SK-N-DZ (cell line): ENCODE measurements at regions not wholly inside any gene's neighbourhood (a gene's known extent, or its start where the extent isn't known, plus 50 kb on each side); places are given as distances from the start of the nearest gene placed in this dataset.

Source experiments
- DNase-seq: peaks from one replicate; pipeline ENCODE4 v3.0.0-alpha.2; 2015; ENCODE audit warnings: low spot score

GRCh38 chr3:147582642-147583041, 173.5 kb downstream of the ZIC1 start:
- DNase-seq: no peak

- DNase-seq: no peak
Measured at GRCh38 chr3:147589016-147589415, 179.9 kb downstream of the ZIC1 start.

- DNase-seq: no peak
Measured at GRCh38 chr3:147604136-147604535, 195.0 kb downstream of the ZIC1 start.

- peak; percentile 7 for DNase-seq
Measured at GRCh38 chr3:147613725-147614124, 204.6 kb downstream of the ZIC1 start.

- no peak for DNase-seq
Measured at GRCh38 chr3:147614210-147614609, 205.0 kb downstream of the ZIC1 start.

- no peak for DNase-seq
Measured at GRCh38 chr3:147615035-147615434, 205.9 kb downstream of the ZIC1 start.

GRCh38 chr3:147616998-147617619, 207.9 kb downstream of the ZIC1 start:
- DNase-seq: peak; percentile 16

GRCh38 chr3:147618691-147619090, 209.5 kb downstream of the ZIC1 start:
- no peak for DNase-seq

- DNase-seq: no peak
Measured at GRCh38 chr3:147619921-147620560, 210.9 kb downstream of the ZIC1 start.

- DNase-seq: no peak
Measured at GRCh38 chr3:147620906-147621305, 211.7 kb downstream of the ZIC1 start.

- DNase-seq: no peak
Measured at GRCh38 chr3:147630921-147631415, 221.8 kb downstream of the ZIC1 start.

GRCh38 chr3:147640781-147641180, 231.6 kb downstream of the ZIC1 start:
- DNase-seq: no peak

- no peak for DNase-seq
Measured at GRCh38 chr3:147645761-147646160, 236.6 kb downstream of the ZIC1 start.

GRCh38 chr3:147649475-147649874, 240.3 kb downstream of the ZIC1 start:
- no peak for DNase-seq

- DNase-seq: peak; percentile 23
Measured at GRCh38 chr3:147651107-147651778, 242.1 kb downstream of the ZIC1 start.

GRCh38 chr3:147652651-147653366, 243.6 kb downstream of the ZIC1 start:
- no peak for DNase-seq

GRCh38 chr3:147653367-147653923, 244.3 kb downstream of the ZIC1 start:
- no peak for DNase-seq

- DNase-seq: no peak
Measured at GRCh38 chr3:147654827-147655226, 245.7 kb downstream of the ZIC1 start.

GRCh38 chr3:147655236-147655635, 246.1 kb downstream of the ZIC1 start:
- DNase-seq: no peak

- no peak for DNase-seq
Measured at GRCh38 chr3:147656023-147656422, 246.9 kb downstream of the ZIC1 start.

GRCh38 chr3:147661916-147662315, 252.8 kb downstream of the ZIC1 start:
- DNase-seq: no peak

- DNase-seq: peak; percentile 62
Measured at GRCh38 chr3:147662705-147663104, 253.5 kb downstream of the ZIC1 start.
